G401.6 (cell line): ENCODE measurements at regions not wholly inside any gene's neighbourhood (a gene's known extent, or its start where the extent isn't known, plus 50 kb on each side); places are given as distances from the start of the nearest gene placed in this dataset.

Experiments
- FAIRE-seq: peaks from 2 replicates; lab custom pipeline; 2012; peaks lifted over from hg19 to GRCh38; lab: Jason Lieb, UNC

GRCh38 chr10:85231534-85232270 is 903.3 kb downstream of the CCSER2 start:
- FAIRE-seq = no peak

GRCh38 chr10:85235258-85235657 is 906.9 kb downstream of the CCSER2 start:
- no peak for FAIRE-seq

- no peak for FAIRE-seq
Observed at GRCh38 chr10:85238676-85239075, 910.3 kb downstream of the CCSER2 start.

- no peak for FAIRE-seq
Observed at GRCh38 chr10:85250304-85250703, 921.9 kb downstream of the CCSER2 start.

- FAIRE-seq = no peak
Observed at GRCh38 chr10:85256481-85256880, 928.1 kb downstream of the CCSER2 start.

GRCh38 chr10:85259908-85260307 is 931.5 kb downstream of the CCSER2 start:
- no peak for FAIRE-seq

GRCh38 chr10:85262992-85263391 is 934.6 kb downstream of the CCSER2 start:
- no peak for FAIRE-seq

DNA sequence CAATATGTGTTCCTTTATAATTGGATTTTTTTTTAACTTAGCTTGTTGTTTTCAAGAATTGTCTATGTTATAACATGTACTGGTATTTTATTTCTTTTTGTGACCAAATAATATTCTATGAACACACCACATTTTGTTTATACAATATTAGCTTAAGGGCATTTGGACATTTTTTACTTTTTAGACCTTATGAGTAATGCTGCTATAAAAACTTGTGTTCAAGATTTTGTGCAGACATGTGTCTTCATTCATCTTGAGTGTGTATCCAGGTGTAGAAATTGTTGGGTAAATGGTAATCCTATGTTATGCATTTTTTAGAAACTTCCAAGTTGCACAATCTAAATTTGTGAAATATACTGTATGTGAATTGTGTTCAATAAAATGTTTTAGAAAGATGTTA is 936.7 kb downstream of the CCSER2 start:
- no peak for FAIRE-seq

- no peak for FAIRE-seq
Observed at GRCh38 chr10:85266808-85267207, 938.4 kb downstream of the CCSER2 start.

DNA sequence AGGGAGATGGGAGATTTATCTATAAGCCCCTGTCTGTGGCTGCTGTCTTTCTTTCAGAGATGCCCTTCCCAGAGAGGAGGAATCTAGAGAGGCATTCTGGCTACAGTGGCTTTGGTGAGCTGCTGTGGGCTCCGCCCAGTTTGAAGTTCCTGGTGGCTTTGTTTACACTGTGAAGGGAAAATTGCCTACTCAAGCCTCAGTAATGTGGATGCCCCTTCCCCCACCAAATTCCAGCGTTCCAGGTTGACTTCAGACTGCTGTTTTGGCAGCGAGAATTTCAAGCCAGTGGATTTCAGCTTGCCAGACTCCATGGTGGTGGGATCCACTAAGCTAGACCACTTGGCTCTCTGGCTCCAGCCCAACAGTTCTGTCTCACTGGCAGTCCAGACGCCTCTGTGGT is 951.6 kb downstream of the CCSER2 start:
- no peak for FAIRE-seq

GRCh38 chr10:85284778-85285770 is 956.7 kb downstream of the CCSER2 start:
- FAIRE-seq = no peak

DNA sequence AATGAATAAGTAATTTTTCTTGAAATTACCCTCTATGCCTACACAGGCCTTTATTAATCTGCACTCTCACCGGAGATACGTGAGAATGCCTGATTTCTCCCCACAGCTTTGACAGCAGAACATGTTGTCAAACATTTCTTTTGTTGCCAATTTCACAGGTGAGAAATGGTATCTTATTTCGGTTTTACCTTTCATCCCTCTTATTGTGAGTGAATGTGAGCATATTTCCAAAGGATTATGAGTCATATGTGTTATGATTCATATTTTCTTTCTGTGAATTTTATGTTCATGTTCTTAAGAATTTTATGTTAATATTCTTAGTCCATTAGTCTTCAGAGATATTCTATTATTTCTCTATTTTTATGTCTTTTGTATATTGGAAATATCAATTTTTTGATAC is 965.1 kb downstream of the CCSER2 start:
- FAIRE-seq = no peak

GRCh38 chr10:85311613-85312337 is 983.4 kb downstream of the CCSER2 start:
- no peak for FAIRE-seq

- FAIRE-seq = no peak
Observed at GRCh38 chr10:85315657-85316056, 987.3 kb downstream of the CCSER2 start.

DNA sequence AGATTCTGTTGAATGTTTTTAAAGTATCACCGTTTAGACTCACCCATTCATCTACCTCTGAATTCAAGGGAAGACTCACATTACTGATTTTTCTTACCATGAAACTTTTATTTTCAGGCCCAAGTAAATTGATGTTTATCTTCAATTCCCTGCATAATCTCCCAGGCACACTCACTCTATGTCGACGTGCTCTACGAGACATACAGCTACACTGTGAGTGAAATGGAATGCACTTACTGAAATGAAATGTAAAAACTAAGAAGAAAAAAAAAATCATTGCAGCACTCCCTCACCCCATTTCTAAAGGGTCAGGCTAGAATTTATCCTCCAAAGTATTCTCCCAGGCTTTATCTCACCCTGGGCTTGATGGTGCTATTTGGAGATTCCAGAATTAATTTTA is 987.9 kb downstream of the CCSER2 start:
- FAIRE-seq = no peak

GRCh38 chr10:85317827-85318226 is 989.4 kb downstream of the CCSER2 start:
- no peak for FAIRE-seq

DNA sequence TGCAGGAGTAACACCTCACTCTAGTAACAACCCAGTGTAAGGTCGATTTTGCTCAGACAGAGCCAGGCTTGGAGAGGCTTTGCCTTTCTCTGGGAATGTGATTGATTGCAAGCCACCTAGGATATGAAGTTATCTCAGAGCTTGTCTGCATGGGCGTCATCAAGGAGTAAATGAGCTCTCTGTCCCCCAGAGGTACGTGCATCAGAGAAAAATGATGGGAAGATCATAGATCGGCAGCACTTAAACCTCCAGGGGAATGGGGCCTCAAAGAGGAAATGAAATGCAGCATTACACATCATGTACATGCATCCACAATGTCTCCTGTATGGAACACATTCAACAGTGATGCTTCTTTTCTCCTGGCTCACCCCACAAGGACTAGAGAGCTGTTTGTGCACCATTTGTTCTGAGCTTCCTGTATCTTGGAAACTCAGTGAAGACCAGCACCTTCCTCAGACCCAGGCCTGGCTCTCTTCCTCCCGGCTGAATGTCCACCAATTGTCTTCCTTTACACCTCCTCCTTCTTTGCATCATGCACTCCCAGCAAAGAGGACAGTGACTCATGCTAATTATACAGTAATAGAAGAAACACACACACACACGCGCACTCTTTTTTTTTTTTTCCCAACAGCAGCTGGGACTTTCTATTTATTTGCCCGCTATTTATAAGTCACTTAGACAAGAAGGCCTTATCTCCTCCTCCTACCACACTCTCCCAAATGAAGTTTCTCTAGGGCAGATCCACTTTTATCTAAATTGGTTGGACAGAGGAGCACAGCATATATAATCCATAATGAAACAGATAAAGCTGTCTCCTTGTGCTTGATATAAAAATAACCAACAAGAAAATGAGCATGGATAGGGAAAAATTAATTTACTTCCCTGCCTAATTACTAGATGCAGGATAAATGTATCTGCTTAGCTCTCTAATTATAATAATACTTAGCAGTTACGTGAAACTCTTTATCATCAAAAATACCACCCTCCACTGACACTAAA is 990.7 kb downstream of the CCSER2 start:
- no peak for FAIRE-seq

DNA sequence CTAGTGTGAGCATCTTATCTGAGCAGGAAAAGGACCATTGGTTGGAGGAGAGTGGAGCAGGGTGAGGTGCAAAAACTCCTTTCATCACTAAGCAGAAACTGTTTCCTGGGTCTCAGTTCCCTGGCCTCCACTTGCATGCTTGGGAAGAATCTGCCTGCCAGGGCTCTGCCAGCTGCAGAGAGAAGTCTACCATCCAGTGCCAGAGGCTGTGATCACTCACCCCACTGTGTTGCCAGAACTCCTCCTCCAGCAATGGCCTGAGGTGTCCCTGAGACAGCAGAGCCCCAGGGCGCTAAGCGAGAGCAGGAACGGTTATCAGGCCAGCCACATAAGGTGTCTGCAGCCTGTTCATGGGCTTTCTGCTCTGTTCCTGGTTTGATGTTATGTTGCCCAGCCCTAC is 991.4 kb downstream of the CCSER2 start:
- FAIRE-seq = no peak

- no peak for FAIRE-seq
Observed at GRCh38 chr10:85333594-85333993, 1005.2 kb downstream of the CCSER2 start.

GRCh38 chr10:85362401-85362800 is 1004.2 kb downstream of the GRID1 start:
- no peak for FAIRE-seq

GRCh38 chr10:85377029-85377806 is 989.4 kb downstream of the GRID1 start:
- no peak for FAIRE-seq
